PFSK-1 (cell line): ENCODE measurements at regions not wholly inside any gene's neighbourhood (a gene's known extent, or its start where the extent isn't known, plus 50 kb on each side); places are given as distances from the start of the nearest gene placed in this dataset.

ENCODE experiments used
- FOXP2 ChIP-seq: optimal IDR thresholded peaks from 2 replicates; pipeline ENCODE3; 2011; ENCODE audit warnings: borderline replicate concordance, control low read depth, inconsistent platforms; ENCODE audit not compliant: insufficient read depth; ENCODE audit errors: extremely low read length, extremely low read depth
- POLR2AphosphoS5 ChIP-seq: IDR thresholded peaks from 2 replicates; pipeline ENCODE4 v1.6.1; 2012; ENCODE audit warnings: low read depth, mild to moderate bottlenecking, control low read depth, low read length, moderate library complexity
- REST ChIP-seq, 2 experiments: IDR thresholded peaks; 2 replicates each; pipeline versions ENCODE4 v1.6.1 to v1.8.0; 2011 to 2012; ENCODE audit warnings: low read depth in 2 of 2, low read length in 2 of 2, control low read depth in 1 of 2, inconsistent platforms in 1 of 2, mild to moderate bottlenecking in 1 of 2, moderate library complexity in 1 of 2; ENCODE audit not compliant: insufficient read depth in 1 of 2
- SIN3A ChIP-seq: IDR thresholded peaks from 2 replicates; pipeline ENCODE4 v1.6.1; 2012; ENCODE audit warnings: mild to moderate bottlenecking, low read length, moderate library complexity, borderline replicate concordance; ENCODE audit not compliant: insufficient read depth
- TAF1 ChIP-seq: IDR thresholded peaks from 2 replicates; pipeline ENCODE4 v1.6.1; 2012; ENCODE audit warnings: low read length, control low read depth, borderline replicate concordance; ENCODE audit not compliant: insufficient read depth

GRCh38 chr10:22071332-22071731 is 67.8 kb upstream of the DNAJC1 start:
- TF ChIP-seq POLR2AphosphoS5 (no peak), SIN3A (no peak), TAF1 (no peak), FOXP2 (no peak), REST (IDR thresholded peaks at IDR 0.05; ENCODE audit: insufficient read depth in 1 of 2, low read depth in 2 of 2, low read length in 2 of 2) (no peak)

- TF ChIP-seq POLR2AphosphoS5 (no peak), FOXP2 (no peak), SIN3A (no peak), REST (IDR thresholded peaks at IDR 0.05; ENCODE audit: insufficient read depth in 1 of 2, low read depth in 2 of 2, low read length in 2 of 2) (no peak), TAF1 (no peak)
These were observed 63.6 kb upstream of the DNAJC1 start for GRCh38 chr10:22067091-22067490.

GRCh38 chr10:22058201-22058600 is 54.7 kb upstream of the DNAJC1 start:
- TF ChIP-seq TAF1: no peak
- no peak for TF ChIP-seq SIN3A
- no peak for TF ChIP-seq REST (IDR thresholded peaks at IDR 0.05; ENCODE audit: insufficient read depth in 1 of 2, low read depth in 2 of 2, low read length in 2 of 2)
- no peak for TF ChIP-seq FOXP2
- TF ChIP-seq POLR2AphosphoS5: no peak

GRCh38 chr10:22054961-22055360 is 51.4 kb upstream of the DNAJC1 start:
- TF ChIP-seq REST (IDR thresholded peaks at IDR 0.05; ENCODE audit: insufficient read depth in 1 of 2, low read depth in 2 of 2, low read length in 2 of 2): no peak
- TF ChIP-seq FOXP2: no peak
- no peak for TF ChIP-seq TAF1
- TF ChIP-seq SIN3A: no peak
- no peak for TF ChIP-seq POLR2AphosphoS5
